Cardiac fibroblast (primary cell): ENCODE measurements at regions not wholly inside any gene's neighbourhood (a gene's known extent, or its start where the extent isn't known, plus 50 kb on each side); places are given as distances from the start of the nearest gene placed in this dataset.
A peak's percentile ranks its signal among the peaks of the same experiment; 100 is the strongest.

Source experiments
- DNase-seq, 2 donors: peaks; one replicate each; pipeline versions ENCODE4 v3.0.0 to v3.0.0-alpha.2; 2010; ENCODE audit warnings: low read depth in 2 of 2
- H3K4me3 ChIP-seq, 2 donors: replicated peaks in 1 of 2; 1 replicate in 1 of 2; 2 replicates in 1 of 2; pipeline ENCODE4 v1.5.1; 2011; ENCODE audit warnings: low read depth in 2 of 2, low read length in 2 of 2, mild to moderate bottlenecking in 2 of 2, moderate library complexity in 1 of 2
- CTCF ChIP-seq: IDR thresholded peaks from one replicate; pipeline ENCODE4 v1.5.1; 2011; ENCODE audit warnings: low read depth, mild to moderate bottlenecking, low read length, inconsistent platforms

- TF ChIP-seq CTCF, result no peak
- no peak for DNase-seq
- H3K4me3 ChIP-seq, result no peak overlapping the region
Measured at GRCh38 chr20:16678779-16679178, 51.0 kb upstream of the SNRPB2 start.

GRCh38 chr20:16676891-16677290 lies 52.9 kb upstream of the SNRPB2 start:
- DNase-seq, result no peak
- TF ChIP-seq CTCF, result no peak
- no peak overlapping the region for H3K4me3 ChIP-seq

- no peak for DNase-seq
- no peak overlapping the region for H3K4me3 ChIP-seq
- TF ChIP-seq CTCF, result no peak
Measured at GRCh38 chr20:16675001-16675564, 54.7 kb upstream of the SNRPB2 start.

GRCh38 chr20:16674243-16674642 lies 55.6 kb upstream of the SNRPB2 start:
- TF ChIP-seq CTCF, result no peak
- H3K4me3 ChIP-seq, result no peak overlapping the region
- DNase-seq, result no peak

GRCh38 chr20:16672299-16672698 lies 57.5 kb upstream of the SNRPB2 start:
- no peak for DNase-seq
- H3K4me3 ChIP-seq, result no peak overlapping the region
- no peak for TF ChIP-seq CTCF

DNA sequence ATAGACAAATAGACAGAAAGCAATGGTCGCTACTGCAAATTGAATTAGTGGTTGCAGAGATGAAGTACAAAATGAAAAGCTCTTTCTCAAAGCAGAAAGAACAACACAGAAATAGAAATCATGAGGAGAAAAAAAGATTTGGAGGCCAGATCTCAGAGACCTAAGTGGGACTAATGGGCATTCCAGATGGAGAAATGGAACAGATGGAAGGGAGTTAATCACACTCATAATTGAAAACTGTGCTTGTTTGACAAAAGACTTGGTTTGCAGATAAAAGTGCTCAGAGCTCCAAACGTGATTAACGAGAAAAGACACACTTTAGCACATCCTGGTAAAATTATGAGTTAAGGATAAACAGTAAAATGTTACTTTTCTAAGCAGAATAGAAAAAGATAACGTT lies 58.1 kb upstream of the SNRPB2 start:
- TF ChIP-seq CTCF, result no peak
- no peak overlapping the region for H3K4me3 ChIP-seq
- DNase-seq, result no peak

GRCh38 chr20:16666272-16666671 lies 63.6 kb upstream of the SNRPB2 start:
- no peak for DNase-seq
- peak; percentile 8 for TF ChIP-seq CTCF
- no peak overlapping the region for H3K4me3 ChIP-seq
